ENCODE measurements at regions not wholly inside any gene's neighbourhood (a gene's known extent, or its start where the extent isn't known, plus 50 kb on each side); places are given as distances from the start of the nearest gene placed in this dataset.

- H3K4me3 ChIP-seq (ENCODE audit: low read depth, low read length): no peak overlapping the region
- TF ChIP-seq, protein P1, sequence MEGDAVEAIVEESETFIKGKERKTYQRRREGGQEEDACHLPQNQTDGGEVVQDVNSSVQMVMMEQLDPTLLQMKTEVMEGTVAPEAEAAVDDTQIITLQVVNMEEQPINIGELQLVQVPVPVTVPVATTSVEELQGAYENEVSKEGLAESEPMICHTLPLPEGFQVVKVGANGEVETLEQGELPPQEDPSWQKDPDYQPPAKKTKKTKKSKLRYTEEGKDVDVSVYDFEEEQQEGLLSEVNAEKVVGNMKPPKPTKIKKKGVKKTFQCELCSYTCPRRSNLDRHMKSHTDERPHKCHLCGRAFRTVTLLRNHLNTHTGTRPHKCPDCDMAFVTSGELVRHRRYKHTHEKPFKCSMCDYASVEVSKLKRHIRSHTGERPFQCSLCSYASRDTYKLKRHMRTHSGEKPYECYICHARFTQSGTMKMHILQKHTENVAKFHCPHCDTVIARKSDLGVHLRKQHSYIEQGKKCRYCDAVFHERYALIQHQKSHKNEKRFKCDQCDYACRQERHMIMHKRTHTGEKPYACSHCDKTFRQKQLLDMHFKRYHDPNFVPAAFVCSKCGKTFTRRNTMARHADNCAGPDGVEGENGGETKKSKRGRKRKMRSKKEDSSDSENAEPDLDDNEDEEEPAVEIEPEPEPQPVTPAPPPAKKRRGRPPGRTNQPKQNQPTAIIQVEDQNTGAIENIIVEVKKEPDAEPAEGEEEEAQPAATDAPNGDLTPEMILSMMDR (IDR thresholded peaks at IDR 0.05; ENCODE audit: borderline replicate concordance, insufficient read depth, low read depth, low read length): no peak
Observed at GRCh38 chr1:195721210-195721971, 886.8 kb downstream of the KCNT2 start.

- TF ChIP-seq, protein P1 (IDR thresholded peaks at IDR 0.05; ENCODE audit: borderline replicate concordance, insufficient read depth, low read depth, low read length): no peak
- H3K4me3 ChIP-seq (ENCODE audit: low read depth, low read length): no peak overlapping the region
Observed at GRCh38 chr1:195717651-195718050, 890.6 kb downstream of the KCNT2 start.

- H3K4me3 ChIP-seq (ENCODE audit: low read depth, low read length): no peak overlapping the region
- TF ChIP-seq, protein P1 (IDR thresholded peaks at IDR 0.05; ENCODE audit: borderline replicate concordance, insufficient read depth, low read depth, low read length): no peak
Observed at GRCh38 chr1:195715652-195716051, 892.6 kb downstream of the KCNT2 start.

GRCh38 chr1:195714248-195714647 is 894.0 kb downstream of the KCNT2 start:
- H3K4me3 ChIP-seq (ENCODE audit: low read depth, low read length): no peak overlapping the region
- TF ChIP-seq, protein P1 (IDR thresholded peaks at IDR 0.05; ENCODE audit: borderline replicate concordance, insufficient read depth, low read depth, low read length): no peak

GRCh38 chr1:195709821-195710220 is 898.4 kb downstream of the KCNT2 start:
- TF ChIP-seq, protein P1 (IDR thresholded peaks at IDR 0.05; ENCODE audit: borderline replicate concordance, insufficient read depth, low read depth, low read length): no peak
- H3K4me3 ChIP-seq (ENCODE audit: low read depth, low read length): no peak overlapping the region

- TF ChIP-seq, protein P1 (IDR thresholded peaks at IDR 0.05; ENCODE audit: borderline replicate concordance, insufficient read depth, low read depth, low read length): no peak
- H3K4me3 ChIP-seq (ENCODE audit: low read depth, low read length): no peak overlapping the region
Observed at GRCh38 chr1:195704028-195704427, 904.2 kb downstream of the KCNT2 start.

- H3K4me3 ChIP-seq (ENCODE audit: low read depth, low read length): no peak overlapping the region
- TF ChIP-seq, protein P1 (IDR thresholded peaks at IDR 0.05; ENCODE audit: borderline replicate concordance, insufficient read depth, low read depth, low read length): no peak
Observed at GRCh38 chr1:195701149-195701548, 907.1 kb downstream of the KCNT2 start.

Data from GM12875 (cell line).